ENCODE measurements at regions not wholly inside any gene's neighbourhood (a gene's known extent, or its start where the extent isn't known, plus 50 kb on each side); places are given as distances from the start of the nearest gene placed in this dataset.

- no peaks in the 10 kb centered on the region for H3K36me3 ChIP-seq (ENCODE audit: low read depth, missing control alignments)
- H3K4me1 ChIP-seq = no peaks in the 10 kb centered on the region
- no peak for TF ChIP-seq POLR2A (IDR thresholded peaks at IDR 0.05)
- no peak for TF ChIP-seq CTCF (IDR thresholded peaks at IDR 0.05)
- no peaks in the 10 kb centered on the region for H3K9me3 ChIP-seq
- H3K27ac ChIP-seq = no peak overlapping the region
- no peak overlapping the region for H3K4me3 ChIP-seq
- 73 to 84% methylated on average over 3 of the region's 3 CpGs for WGBS, 2 donors
- intact Hi-C loops (cut with DNase I; ENCODE audit: low total_unique reads) = no loop called here
- H3K27me3 ChIP-seq = no peaks in the 10 kb centered on the region
- DNase-seq = no peak
Measured at GRCh38 chrX:125778261-125778660, 387.8 kb downstream of the DCAF12L2 start.

DNA sequence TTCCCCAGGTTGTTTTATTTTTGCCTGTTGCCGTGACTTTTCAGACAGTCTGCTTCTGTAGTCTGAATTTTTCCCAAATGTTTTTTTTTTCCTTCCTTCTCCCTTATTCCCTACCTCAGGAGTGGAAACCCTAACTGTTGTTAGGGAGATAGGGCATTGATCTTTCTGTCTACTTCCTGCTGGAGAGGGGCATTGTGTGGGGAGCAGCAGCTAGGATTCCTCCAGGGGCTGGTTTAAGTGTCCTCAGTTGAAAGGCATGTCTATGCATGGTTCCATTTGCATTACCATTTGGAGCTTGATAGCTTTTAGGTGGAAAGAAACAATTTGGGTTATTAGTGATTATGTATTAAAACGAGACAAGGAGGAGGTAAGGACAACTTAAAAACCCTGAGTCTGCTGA is 383.9 kb downstream of the DCAF12L2 start:
- intact Hi-C loops (cut with DNase I; ENCODE audit: low total_unique reads) = no loop called here
- no peak for DNase-seq
- Histone ChIP-seq H3K9me3 (no peaks in the 10 kb centered on the region), H3K4me3 (no peak overlapping the region), H3K4me1 (no peaks in the 10 kb centered on the region), H3K27ac (no peak overlapping the region), H3K36me3 (ENCODE audit: low read depth, missing control alignments) (no peaks in the 10 kb centered on the region), H3K27me3 (no peaks in the 10 kb centered on the region)
- TF ChIP-seq CTCF (IDR thresholded peaks at IDR 0.05) (no peak), POLR2A (IDR thresholded peaks at IDR 0.05) (no peak)
- 47 to 54% methylated on average over 2 of the region's 2 CpGs for WGBS, 2 donors

GRCh38 chrX:125786316-125786715 is 379.8 kb downstream of the DCAF12L2 start:
- Histone ChIP-seq H3K36me3 (ENCODE audit: low read depth, missing control alignments) (no peaks in the 10 kb centered on the region), H3K9me3 (no peaks in the 10 kb centered on the region), H3K27me3 (no peaks in the 10 kb centered on the region), H3K4me1 (no peaks in the 10 kb centered on the region), H3K27ac (no peak overlapping the region), H3K4me3 (no peak overlapping the region)
- intact Hi-C loops (cut with DNase I; ENCODE audit: low total_unique reads) = no loop called here
- DNase-seq = no peak
- no peak for TF ChIP-seq CTCF (IDR thresholded peaks at IDR 0.05)
- TF ChIP-seq POLR2A (IDR thresholded peaks at IDR 0.05) = no peak
- 5 to 50% methylated on average over 1 to 2 of the region's 2 CpGs for WGBS, 2 donors

- H3K4me1 ChIP-seq = no peaks in the 10 kb centered on the region
- no peak overlapping the region for H3K27ac ChIP-seq
- H3K4me3 ChIP-seq = no peak overlapping the region
- no peaks in the 10 kb centered on the region for H3K9me3 ChIP-seq
- no peaks in the 10 kb centered on the region for H3K36me3 ChIP-seq (ENCODE audit: low read depth, missing control alignments)
- no peak for TF ChIP-seq CTCF (IDR thresholded peaks at IDR 0.05)
- no peak for TF ChIP-seq POLR2A (IDR thresholded peaks at IDR 0.05)
- intact Hi-C loops (cut with DNase I; ENCODE audit: low total_unique reads) = no loop called here
- 44 to 62% methylated on average over 4 of the region's 4 CpGs for WGBS, 2 donors
- no peak for DNase-seq
- no peaks in the 10 kb centered on the region for H3K27me3 ChIP-seq
Measured at GRCh38 chrX:125791787-125792186, 374.3 kb downstream of the DCAF12L2 start.

DNA sequence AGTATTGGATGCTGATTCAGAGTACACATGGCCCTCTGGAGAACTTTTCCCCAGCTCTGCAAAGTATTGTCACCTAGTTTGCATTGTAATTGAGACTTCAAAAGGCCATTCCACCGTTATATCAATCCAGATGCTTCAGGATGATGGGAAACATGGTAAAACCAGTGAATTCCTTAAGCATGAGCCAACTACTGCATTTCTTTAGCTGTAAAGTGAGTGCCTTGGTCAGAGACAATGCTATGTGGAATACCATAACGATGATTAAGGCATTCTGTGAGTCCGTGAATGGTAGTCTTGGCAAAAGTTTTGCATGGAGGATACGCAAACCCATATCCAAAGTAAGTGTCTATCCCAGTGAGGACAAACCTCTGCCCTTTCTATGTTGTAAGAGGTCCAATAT is 355.2 kb downstream of the DCAF12L2 start:
- Histone ChIP-seq H3K4me3 (no peak overlapping the region), H3K36me3 (ENCODE audit: low read depth, missing control alignments) (no peaks in the 10 kb centered on the region), H3K9me3 (no peaks in the 10 kb centered on the region), H3K27me3 (no peaks in the 10 kb centered on the region), H3K4me1 (no peaks in the 10 kb centered on the region), H3K27ac (no peak overlapping the region)
- intact Hi-C loops (cut with DNase I; ENCODE audit: low total_unique reads) = no loop called here
- 75 to 97% methylated on average over 4 of the region's 4 CpGs for WGBS, 2 donors
- no peak for DNase-seq
- TF ChIP-seq POLR2A (IDR thresholded peaks at IDR 0.05) = no peak
- no peak for TF ChIP-seq CTCF (IDR thresholded peaks at IDR 0.05)
